Endothelial cell of hepatic sinusoid (primary cell): ENCODE measurements at regions not wholly inside any gene's neighbourhood (a gene's known extent, or its start where the extent isn't known, plus 50 kb on each side); places are given as distances from the start of the nearest gene placed in this dataset.

Experiments used
- in situ Hi-C: cut with HindIII; loops from 2 replicates; pipeline ENCODE4 v1.10.0; 2017; ENCODE audit warnings: low sequenced_read_pairs

DNA sequence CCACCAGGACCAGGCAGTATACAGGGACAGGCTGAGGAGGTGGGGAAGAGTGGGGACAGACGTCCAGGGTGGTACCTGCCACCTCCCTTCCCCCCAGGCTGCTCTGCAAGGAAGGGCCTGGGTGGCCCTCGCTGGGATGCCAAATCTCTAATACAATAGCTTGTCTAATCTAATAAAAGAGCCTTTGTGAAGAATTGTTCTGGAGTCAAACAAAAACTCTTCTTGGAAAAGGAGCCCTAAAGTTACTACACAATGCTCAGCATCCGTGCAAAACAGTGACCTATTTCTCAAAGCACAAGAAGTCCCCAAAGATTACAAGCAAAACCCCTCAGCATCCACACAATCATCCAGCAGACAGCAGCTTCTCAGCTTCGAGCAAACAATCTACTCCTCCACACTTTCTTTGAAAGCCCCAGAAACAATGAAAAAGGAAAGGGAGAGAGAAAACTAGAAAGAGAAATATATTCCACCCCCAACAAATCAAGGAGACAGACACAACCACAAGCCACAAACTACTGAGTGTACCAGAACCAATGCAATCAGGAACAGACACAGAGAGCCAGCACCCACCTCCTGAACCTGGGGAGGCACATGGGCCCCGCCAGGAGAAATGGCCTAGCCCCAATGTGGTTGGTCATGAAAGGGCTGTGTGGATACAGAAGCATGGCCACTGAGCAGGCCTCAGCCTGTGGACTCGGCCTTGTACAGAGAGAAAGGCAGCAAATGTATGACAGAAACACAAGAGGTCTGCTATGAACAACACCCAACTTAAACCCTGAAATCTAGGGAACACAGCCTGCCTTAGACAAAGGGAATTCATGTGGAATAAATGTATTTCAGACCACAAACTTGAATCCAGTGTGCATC is 177.1 kb upstream of the CHRNA7 start:
- in situ Hi-C loops = no loop called here

GRCh38 chr15:31856581-31856980 is 173.7 kb upstream of the CHRNA7 start:
- in situ Hi-C loops = no loop called here

GRCh38 chr15:31857194-31857593 is 173.1 kb upstream of the CHRNA7 start:
- in situ Hi-C loops = no loop called here

- in situ Hi-C loops = no loop called here
Observed at GRCh38 chr15:31858026-31858425, 172.3 kb upstream of the CHRNA7 start.

- in situ Hi-C loops = no loop called here
Observed at GRCh38 chr15:31866248-31866647, 164.1 kb upstream of the CHRNA7 start.

DNA sequence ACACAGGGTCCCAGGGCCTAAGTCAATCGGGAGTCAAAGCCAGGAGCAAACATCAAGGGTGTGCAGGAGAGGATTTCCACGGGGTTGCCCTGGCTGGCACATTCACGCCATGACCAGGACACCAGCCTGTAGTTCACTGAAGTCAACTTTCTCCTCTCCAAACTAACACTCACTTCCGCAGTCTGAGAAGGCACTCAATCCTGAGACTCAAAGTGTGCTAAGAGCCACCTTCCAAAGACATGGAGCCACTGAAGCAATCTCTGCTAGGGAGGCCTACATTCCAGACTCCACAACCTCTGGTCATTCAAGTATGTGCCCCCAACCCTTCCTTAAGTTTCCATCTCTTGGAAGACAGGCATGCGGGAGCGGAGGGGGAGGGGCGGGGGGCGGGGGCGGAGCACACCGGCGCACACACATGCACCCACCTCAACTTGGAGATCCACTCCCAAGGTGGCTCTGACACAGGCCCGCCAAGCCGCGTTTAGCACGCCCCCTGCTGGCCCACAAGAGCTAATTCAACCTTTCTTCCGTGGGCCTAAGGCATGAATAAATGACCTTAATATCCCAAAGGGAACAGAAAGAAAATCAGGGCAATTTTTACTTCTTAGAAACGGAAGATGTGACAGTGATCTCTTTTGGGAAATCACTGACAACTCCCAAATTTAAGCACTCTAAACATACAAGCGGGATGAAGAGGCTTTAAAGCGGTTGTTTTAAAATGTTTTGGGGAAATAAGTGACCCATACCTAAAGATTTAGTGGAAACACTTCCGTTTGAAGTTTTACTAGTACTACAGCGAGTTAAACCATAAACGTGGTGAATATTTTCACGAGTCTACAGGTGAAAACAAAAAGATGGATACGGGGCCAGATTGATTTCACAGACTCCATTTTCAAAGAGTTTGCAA is 162.5 kb upstream of the CHRNA7 start:
- in situ Hi-C loops = no loop called here

GRCh38 chr15:31869686-31870307 is 160.5 kb upstream of the CHRNA7 start:
- in situ Hi-C loops = no loop called here

GRCh38 chr15:31870328-31871165 is 159.8 kb upstream of the CHRNA7 start, which contains the start of gene OTUD7A:
Gene OTUD7A, minus strand, starts transcription at chr15:31870673.
- in situ Hi-C loops = no loop called here

DNA sequence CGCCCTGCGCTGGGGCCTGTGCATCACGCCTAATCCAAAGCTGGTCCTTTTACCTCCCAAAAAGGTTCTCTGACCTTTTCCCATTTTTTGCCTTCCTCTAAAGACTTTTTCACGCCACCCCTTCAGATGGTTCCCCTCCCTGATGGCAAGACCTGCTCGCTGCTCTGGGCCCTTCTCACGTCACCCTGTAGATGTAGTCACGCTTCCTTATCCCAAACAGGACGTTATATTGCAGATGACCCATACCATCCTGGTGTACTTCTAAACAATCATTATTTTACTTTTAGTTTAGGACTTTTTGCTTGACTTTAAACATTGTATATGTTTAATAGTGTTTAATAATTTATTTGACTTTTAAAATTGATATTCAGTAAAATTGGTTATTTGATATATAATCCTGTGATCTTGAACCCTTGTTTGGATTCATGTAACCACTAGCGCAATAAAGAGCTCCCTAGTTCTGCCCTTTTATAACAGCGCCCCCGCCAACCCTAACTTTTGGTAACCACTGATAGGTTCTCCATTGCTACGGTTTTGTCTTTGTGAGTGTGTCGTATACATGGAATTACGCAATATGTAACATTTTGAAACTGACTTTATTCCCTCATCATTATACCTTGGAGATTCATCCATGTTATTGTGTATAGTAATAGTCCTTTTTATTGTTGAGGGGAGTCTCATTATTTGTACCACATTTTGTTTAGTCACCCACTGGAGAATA is 159.0 kb upstream of the CHRNA7 start:
- in situ Hi-C loops = no loop called here

DNA sequence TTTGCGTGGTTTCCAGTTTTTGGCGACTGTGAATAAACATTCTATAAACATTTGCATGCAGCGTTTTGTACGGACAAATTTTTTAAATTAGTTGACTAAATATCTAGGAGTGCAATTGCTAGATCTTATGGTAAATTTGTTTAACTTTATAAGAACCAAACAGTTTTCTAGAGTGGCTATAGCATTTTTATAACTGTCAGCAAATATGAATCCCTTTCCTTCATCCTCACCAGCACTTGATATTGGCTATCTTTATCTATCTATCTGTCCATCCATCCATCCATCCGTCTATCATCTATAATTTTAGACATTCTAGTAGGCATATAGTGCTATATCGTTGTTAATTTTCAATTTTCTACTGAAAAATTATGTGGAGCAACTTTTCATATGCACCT is 158.4 kb upstream of the CHRNA7 start:
- in situ Hi-C loops = no loop called here

GRCh38 chr15:31887246-31887645 is 143.1 kb upstream of the CHRNA7 start:
- in situ Hi-C loops = no loop called here

DNA sequence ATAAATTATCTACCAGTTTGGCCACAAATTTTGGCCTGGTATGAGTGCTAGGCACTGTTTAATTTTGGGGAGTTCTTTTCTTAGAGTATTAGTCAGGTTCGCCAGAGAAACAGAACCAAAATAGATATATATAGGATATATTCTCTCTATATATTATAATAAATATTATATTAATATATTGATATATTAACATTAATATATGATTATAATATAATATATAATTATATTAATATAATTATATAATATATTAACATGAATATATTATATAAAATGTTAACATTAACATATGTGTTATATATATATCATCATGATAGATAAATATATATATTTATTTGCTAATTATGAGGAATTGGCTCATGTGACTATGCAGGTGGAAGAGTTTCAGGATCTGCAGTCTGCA is 137.8 kb upstream of the CHRNA7 start:
- in situ Hi-C loops = no loop called here

DNA sequence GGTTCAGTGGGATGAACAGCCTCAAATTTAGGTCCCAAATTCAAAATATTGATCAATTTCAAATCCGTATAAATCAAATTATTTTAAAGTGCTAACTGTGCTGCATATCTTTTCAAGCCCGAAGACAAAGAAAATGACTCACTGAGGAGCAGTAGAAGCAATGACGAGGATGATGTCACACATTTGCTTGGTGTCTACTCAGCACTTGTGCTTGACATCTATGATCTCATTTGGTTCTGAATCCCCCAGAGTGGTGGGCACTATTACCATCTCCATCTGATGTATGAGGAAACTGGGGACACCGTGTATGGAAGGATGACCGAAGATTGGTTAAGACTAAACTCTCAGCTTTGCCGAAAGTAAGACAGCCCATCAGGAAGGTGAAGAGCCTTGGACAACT is 136.5 kb upstream of the CHRNA7 start:
- in situ Hi-C loops = no loop called here

GRCh38 chr15:31897746-31898145 is 132.6 kb upstream of the CHRNA7 start:
- in situ Hi-C loops = no loop called here

DNA sequence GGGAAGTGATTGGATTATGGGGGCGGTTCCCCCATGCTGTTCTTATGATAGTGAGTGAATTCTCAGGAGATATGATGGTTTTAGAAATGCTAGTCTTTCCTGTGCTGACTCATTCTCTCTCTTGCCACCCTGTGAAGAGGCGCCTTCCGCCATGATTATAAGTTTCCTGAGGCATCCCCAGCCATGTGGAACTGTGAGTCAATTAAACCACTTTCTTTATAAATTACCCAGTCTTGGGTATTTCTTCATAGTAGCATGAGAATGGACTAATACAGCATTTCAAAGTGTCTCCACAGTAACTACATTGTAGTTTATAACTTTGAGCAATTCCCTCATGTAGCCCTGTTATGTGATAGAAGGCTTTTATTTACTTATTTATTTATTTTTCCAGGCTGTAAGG is 128.8 kb upstream of the CHRNA7 start:
- in situ Hi-C loops = no loop called here

- in situ Hi-C loops = no loop called here
Observed at GRCh38 chr15:31905054-31905453, 125.3 kb upstream of the CHRNA7 start.

GRCh38 chr15:31925541-31925940 is 104.8 kb upstream of the CHRNA7 start:
- in situ Hi-C loops = no loop called here

GRCh38 chr15:31930967-31931366 is 99.3 kb upstream of the CHRNA7 start:
- in situ Hi-C loops = no loop called here

DNA sequence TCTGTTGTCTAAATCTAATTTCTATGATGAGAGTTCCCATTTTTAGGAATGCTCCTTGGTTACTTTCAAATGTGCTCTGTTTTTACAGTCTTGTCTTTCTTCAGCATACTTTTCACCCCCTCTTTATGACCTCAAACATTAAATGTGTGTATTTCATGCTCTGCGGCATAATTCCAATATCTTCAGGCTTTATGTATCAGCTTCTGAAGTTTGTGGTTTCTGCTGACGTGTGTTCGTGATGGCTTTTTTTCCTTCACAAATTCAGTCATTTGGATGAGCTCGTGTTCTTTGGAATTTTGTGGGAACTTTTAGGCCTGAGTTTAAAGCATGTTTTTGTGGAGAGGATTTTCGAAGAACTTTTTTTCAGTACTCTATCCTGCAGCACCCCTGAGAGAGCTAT is 97.7 kb upstream of the CHRNA7 start:
- in situ Hi-C loops = no loop called here

DNA sequence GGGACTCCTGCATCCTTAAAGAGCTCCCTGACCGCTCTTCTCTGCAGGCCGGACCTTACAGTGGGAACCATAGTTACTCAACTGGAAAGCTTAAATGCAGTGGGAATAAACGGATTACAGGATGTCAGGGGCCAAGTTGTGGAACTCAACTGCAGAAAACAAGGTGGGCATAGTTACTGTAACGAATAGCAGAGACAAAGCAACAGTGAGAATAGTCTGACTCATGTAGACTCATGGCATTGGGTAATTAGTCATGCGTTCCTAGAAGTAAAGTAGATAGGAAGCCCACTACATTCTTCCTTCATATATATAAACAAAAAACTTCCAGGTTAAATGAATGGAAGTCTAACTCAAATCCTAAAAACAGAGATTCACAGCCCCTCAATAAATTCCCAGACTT is 95.5 kb upstream of the CHRNA7 start:
- in situ Hi-C loops = no loop called here
